ENCODE measurements at regions not wholly inside any gene's neighbourhood (a gene's known extent, or its start where the extent isn't known, plus 50 kb on each side); places are given as distances from the start of the nearest gene placed in this dataset.
"Not testable (repeated sequence)": the region's sequence is repeated elsewhere in the genome, so short reads cannot be mapped to it uniquely, and the experiment has no call there.

DNA sequence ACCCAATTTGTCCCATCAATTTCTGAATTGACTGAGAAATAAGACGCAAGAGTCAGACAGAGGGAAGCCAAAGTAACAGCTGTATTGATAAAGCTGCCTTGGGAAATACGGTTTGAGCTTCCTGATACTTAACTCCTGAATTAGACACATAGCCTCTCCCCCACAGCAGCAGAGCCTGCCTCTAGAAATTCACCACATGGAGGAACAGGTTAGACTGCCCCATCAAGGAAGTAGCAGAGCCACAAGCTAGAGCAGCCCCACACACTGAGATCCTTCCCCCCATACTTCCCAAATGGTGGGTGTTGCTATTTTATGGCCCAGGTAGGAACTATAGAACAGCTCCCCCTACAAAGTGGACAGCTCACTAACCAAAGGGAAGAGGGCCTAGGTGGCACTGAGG lies 220.0 kb downstream of the SMAD2 start:
- peaks cover 10% of the 10 kb centered on the region in 2 donors for H3K27me3 Mint-ChIP-seq
- H3K36me3 Mint-ChIP-seq = no peaks in the 10 kb centered on the region
- no peak overlapping the region for H3K27ac Mint-ChIP-seq
- no peak overlapping the region for H3K4me3 Mint-ChIP-seq
- no peaks in the 10 kb centered on the region for H3K9me3 ChIP-seq (ENCODE audit: low read length)
- H3K27me3 ChIP-seq (ENCODE audit: insufficient read depth, low read length, poor library complexity, severe bottlenecking) = no peaks in the 10 kb centered on the region
- no peak for DNase-seq
- no peak overlapping the region for H3K27ac ChIP-seq (ENCODE audit: low read depth, low read length)
- no peaks in the 10 kb centered on the region for H3K36me3 ChIP-seq (ENCODE audit: insufficient read depth, low read length)
- no peaks in the 10 kb centered on the region for H3K9me3 Mint-ChIP-seq
- no peak overlapping the region for H3K4me3 ChIP-seq (ENCODE audit: low read length)
- H3K4me1 ChIP-seq (ENCODE audit: insufficient read depth, low read length) = no peaks in the 10 kb centered on the region
- POLR2A ChIA-PET = no interaction called here
- CTCF ChIA-PET = no interaction called here
- H3K4me1 Mint-ChIP-seq = no peaks in the 10 kb centered on the region

DNA sequence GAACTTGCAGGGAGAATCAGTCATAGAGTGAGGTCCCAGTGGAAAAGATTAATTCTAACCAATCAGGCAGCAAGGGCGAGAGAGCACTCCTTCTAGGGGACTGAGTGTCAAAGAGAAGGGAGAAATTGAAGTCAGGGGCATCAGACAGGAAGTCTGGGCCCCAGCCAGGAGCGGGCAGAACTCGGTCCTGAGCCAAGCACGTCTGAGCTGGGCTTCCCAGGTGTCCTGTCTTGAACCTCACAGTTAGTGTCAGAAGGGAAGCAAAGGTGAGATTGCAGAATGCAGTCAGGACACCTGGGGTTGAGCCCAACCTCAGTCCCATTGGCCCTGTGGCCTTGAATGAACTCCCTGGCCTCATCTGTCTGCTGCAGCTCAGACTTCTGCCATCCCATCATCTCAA lies 220.9 kb downstream of the SMAD2 start:
- Histone ChIP-seq H3K27me3 (ENCODE audit: insufficient read depth, low read length, poor library complexity, severe bottlenecking) (no peaks in the 10 kb centered on the region), H3K9me3 (ENCODE audit: low read length) (no peaks in the 10 kb centered on the region), H3K4me3 (ENCODE audit: low read length) (no peak overlapping the region), H3K27ac (ENCODE audit: low read depth, low read length) (no peak overlapping the region), H3K36me3 (ENCODE audit: insufficient read depth, low read length) (no peaks in the 10 kb centered on the region), H3K4me1 (ENCODE audit: insufficient read depth, low read length) (no peaks in the 10 kb centered on the region)
- DNase-seq = no peak
- Mint-ChIP-seq H3K9me3 (no peaks in the 10 kb centered on the region), H3K27ac (no peak overlapping the region), H3K4me1 (no peaks in the 10 kb centered on the region), H3K4me3 (no peak overlapping the region), H3K27me3 (peaks cover 11 to 12% of the 10 kb centered on the region in 2 donors), H3K36me3 (no peaks in the 10 kb centered on the region)
- ChIA-PET CTCF (no interaction called here), POLR2A (no interaction called here)

- ChIA-PET CTCF (no interaction called here), POLR2A (no interaction called here)
- H3K27me3 ChIP-seq (ENCODE audit: insufficient read depth, low read length, poor library complexity, severe bottlenecking) = no peaks in the 10 kb centered on the region
- no peaks in the 10 kb centered on the region for H3K36me3 ChIP-seq (ENCODE audit: insufficient read depth, low read length)
- no peak overlapping the region for H3K4me3 ChIP-seq (ENCODE audit: low read length)
- H3K4me3 Mint-ChIP-seq = no peak overlapping the region
- H3K4me1 Mint-ChIP-seq = no peaks in the 10 kb centered on the region
- H3K27ac ChIP-seq (ENCODE audit: low read depth, low read length) = no peak overlapping the region
- no peak for DNase-seq
- peaks cover 12 to 19% of the 10 kb centered on the region in 2 donors for H3K27me3 Mint-ChIP-seq
- H3K9me3 ChIP-seq (ENCODE audit: low read length) = no peaks in the 10 kb centered on the region
- no peaks in the 10 kb centered on the region for H3K9me3 Mint-ChIP-seq
- no peaks in the 10 kb centered on the region for H3K4me1 ChIP-seq (ENCODE audit: insufficient read depth, low read length)
- H3K27ac Mint-ChIP-seq = no peak overlapping the region
- H3K36me3 Mint-ChIP-seq = no peaks in the 10 kb centered on the region
Observed at GRCh38 chr18:47708206-47708605, 222.3 kb downstream of the SMAD2 start.

DNA sequence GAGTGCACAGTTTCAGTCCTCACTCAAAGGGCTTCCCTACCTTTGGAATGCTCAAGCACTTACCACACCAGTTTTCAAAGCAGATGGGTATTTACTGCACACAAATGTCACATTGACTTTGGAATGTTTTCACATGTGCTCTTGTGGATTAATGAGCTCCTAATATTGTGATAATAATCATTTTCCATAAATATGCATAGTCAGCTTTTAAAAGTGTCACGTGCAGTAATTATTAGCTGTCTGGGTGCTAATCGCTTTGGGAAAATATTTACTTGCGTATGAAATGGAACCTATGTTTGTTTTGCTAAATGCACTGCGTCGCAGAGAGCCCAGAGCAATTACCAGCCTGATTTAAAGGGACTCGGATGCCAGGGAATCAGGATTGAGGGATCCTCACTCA lies 229.3 kb downstream of the SMAD2 start:
- no peaks in the 10 kb centered on the region for H3K36me3 ChIP-seq (ENCODE audit: insufficient read depth, low read length)
- H3K27ac ChIP-seq (ENCODE audit: low read depth, low read length) = no peak overlapping the region
- POLR2A ChIA-PET = no interaction called here
- H3K4me3 ChIP-seq (ENCODE audit: low read length) = no peak overlapping the region
- Mint-ChIP-seq H3K4me3 (no peak overlapping the region), H3K36me3 (no peaks in the 10 kb centered on the region), H3K9me3 (peaks cover 0 to 1% (median 0%) of the 10 kb centered on the region in 5 donors), H3K27ac (no peak overlapping the region), H3K4me1 (no peaks in the 10 kb centered on the region), H3K27me3 (peaks cover 16 to 32% of the 10 kb centered on the region in 2 donors)
- DNase-seq = no peak
- CTCF ChIA-PET = no interaction called here
- no peaks in the 10 kb centered on the region for H3K27me3 ChIP-seq (ENCODE audit: insufficient read depth, low read length, poor library complexity, severe bottlenecking)
- no peaks in the 10 kb centered on the region for H3K4me1 ChIP-seq (ENCODE audit: insufficient read depth, low read length)
- no peaks in the 10 kb centered on the region for H3K9me3 ChIP-seq (ENCODE audit: low read length)

- Mint-ChIP-seq H3K9me3 (peaks cover 0 to 1% (median 0%) of the 10 kb centered on the region in 5 donors), H3K4me1 (no peaks in the 10 kb centered on the region), H3K36me3 (no peaks in the 10 kb centered on the region), H3K27me3 (peaks cover 15 to 22% of the 10 kb centered on the region in 2 donors), H3K4me3 (no peak overlapping the region), H3K27ac (no peak overlapping the region)
- Histone ChIP-seq H3K4me1 (ENCODE audit: insufficient read depth, low read length) (no peaks in the 10 kb centered on the region), H3K36me3 (ENCODE audit: insufficient read depth, low read length) (no peaks in the 10 kb centered on the region), H3K27ac (ENCODE audit: low read depth, low read length) (no peak overlapping the region), H3K9me3 (ENCODE audit: low read length) (no peaks in the 10 kb centered on the region), H3K4me3 (ENCODE audit: low read length) (no peak overlapping the region), H3K27me3 (ENCODE audit: insufficient read depth, low read length, poor library complexity, severe bottlenecking) (no peaks in the 10 kb centered on the region)
- no peak for DNase-seq
- POLR2A ChIA-PET = no interaction called here
- CTCF ChIA-PET = no interaction called here
Observed at GRCh38 chr18:47696870-47697269, 233.6 kb downstream of the SMAD2 start.

GRCh38 chr18:47691611-47692010 lies 238.8 kb downstream of the SMAD2 start:
- Mint-ChIP-seq H3K27me3 (peaks cover 2 to 18% of the 10 kb centered on the region in 2 donors), H3K4me1 (no peaks in the 10 kb centered on the region), H3K36me3 (no peaks in the 10 kb centered on the region), H3K9me3 (peaks cover 0 to 1% (median 0%) of the 10 kb centered on the region in 5 donors), H3K4me3 (no peak overlapping the region), H3K27ac (no peak overlapping the region)
- ChIA-PET POLR2A (no interaction called here), CTCF (no interaction called here)
- no peaks in the 10 kb centered on the region for H3K36me3 ChIP-seq (ENCODE audit: insufficient read depth, low read length)
- no peak overlapping the region for H3K4me3 ChIP-seq (ENCODE audit: low read length)
- no peak overlapping the region for H3K27ac ChIP-seq (ENCODE audit: low read depth, low read length)
- H3K9me3 ChIP-seq (ENCODE audit: low read length) = no peaks in the 10 kb centered on the region
- H3K27me3 ChIP-seq (ENCODE audit: insufficient read depth, low read length, poor library complexity, severe bottlenecking) = no peaks in the 10 kb centered on the region
- no peaks in the 10 kb centered on the region for H3K4me1 ChIP-seq (ENCODE audit: insufficient read depth, low read length)
- no peak for DNase-seq

- DNase-seq; H3K9me3 Mint-ChIP-seq; H3K4me3 ChIP-seq (ENCODE audit: low read length); H3K4me1 Mint-ChIP-seq; H3K27me3 ChIP-seq (ENCODE audit: insufficient read depth, low read length, poor library complexity, severe bottlenecking); H3K4me1 ChIP-seq (ENCODE audit: insufficient read depth, low read length); H3K27ac Mint-ChIP-seq; CTCF ChIA-PET; POLR2A ChIA-PET; H3K9me3 ChIP-seq (ENCODE audit: low read length); H3K27ac ChIP-seq (ENCODE audit: low read depth, low read length); H3K4me3 Mint-ChIP-seq; H3K36me3 ChIP-seq (ENCODE audit: insufficient read depth, low read length); H3K36me3 Mint-ChIP-seq: not testable (repeated sequence)
- H3K27me3 Mint-ChIP-seq = peaks cover 2 to 11% of the 10 kb centered on the region in 2 donors
Observed at GRCh38 chr18:47690778-47691177, 239.7 kb downstream of the SMAD2 start.

GRCh38 chr18:47689371-47689770 lies 241.1 kb downstream of the SMAD2 start:
- DNase-seq = no peak
- Mint-ChIP-seq H3K27ac (no peak overlapping the region), H3K4me3 (no peak overlapping the region), H3K27me3 (peaks cover 2 to 11% of the 10 kb centered on the region in 2 donors), H3K4me1 (no peaks in the 10 kb centered on the region), H3K9me3 (no peaks in the 10 kb centered on the region), H3K36me3 (no peaks in the 10 kb centered on the region)
- Histone ChIP-seq H3K36me3 (ENCODE audit: insufficient read depth, low read length) (no peaks in the 10 kb centered on the region), H3K27me3 (ENCODE audit: insufficient read depth, low read length, poor library complexity, severe bottlenecking) (no peaks in the 10 kb centered on the region), H3K27ac (ENCODE audit: low read depth, low read length) (no peak overlapping the region), H3K4me1 (ENCODE audit: insufficient read depth, low read length) (no peaks in the 10 kb centered on the region), H3K4me3 (ENCODE audit: low read length) (no peak overlapping the region), H3K9me3 (ENCODE audit: low read length) (no peaks in the 10 kb centered on the region)
- ChIA-PET POLR2A (no interaction called here), CTCF (no interaction called here)

- Mint-ChIP-seq H3K27ac (no peak overlapping the region), H3K27me3 (peaks cover 3 to 11% of the 10 kb centered on the region in 2 donors), H3K36me3 (no peaks in the 10 kb centered on the region), H3K4me3 (no peak overlapping the region), H3K9me3 (no peaks in the 10 kb centered on the region), H3K4me1 (no peaks in the 10 kb centered on the region)
- H3K27me3 ChIP-seq (ENCODE audit: insufficient read depth, low read length, poor library complexity, severe bottlenecking) = no peaks in the 10 kb centered on the region
- POLR2A ChIA-PET = no interaction called here
- no peaks in the 10 kb centered on the region for H3K36me3 ChIP-seq (ENCODE audit: insufficient read depth, low read length)
- H3K4me3 ChIP-seq (ENCODE audit: low read length) = no peak overlapping the region
- no peaks in the 10 kb centered on the region for H3K4me1 ChIP-seq (ENCODE audit: insufficient read depth, low read length)
- H3K9me3 ChIP-seq (ENCODE audit: low read length) = no peaks in the 10 kb centered on the region
- H3K27ac ChIP-seq (ENCODE audit: low read depth, low read length) = no peak overlapping the region
- DNase-seq = no peak
- CTCF ChIA-PET = no interaction called here
Observed at GRCh38 chr18:47686806-47687205, 243.7 kb downstream of the SMAD2 start.

Data from CD8-positive, alpha-beta memory T cell (primary cell).